ENCODE measurements at regions not wholly inside any gene's neighbourhood (a gene's known extent, or its start where the extent isn't known, plus 50 kb on each side); places are given as distances from the start of the nearest gene placed in this dataset.

- 52% methylated on average over 13 of the region's 13 CpGs for WGBS (ENCODE audit: insufficient coverage, insufficient replicate concordance, low lambda C conversion rate, missing lambda C conversion rate)
- ATAC-seq (peak; percentile 76), FAIRE-seq (no peak), DNase-seq (ENCODE audit: low read depth, low spot score) (no peak)
- Histone ChIP-seq H4K20me1 (ENCODE audit: control insufficient read depth, insufficient read depth) (no peaks in the 10 kb centered on the region), H3K36me3 (ENCODE audit: control insufficient read depth in 2 of 2, insufficient read depth in 2 of 2, low read length in 1 of 2) (no peaks in the 10 kb centered on the region), H3K27ac (ENCODE audit: control insufficient read depth, insufficient read depth) (no peak overlapping the region), H3K9me3 (replicated peaks; ENCODE audit: control insufficient read depth, insufficient read depth, low read length) (no peaks in the 10 kb centered on the region), H2AFZ (ENCODE audit: control insufficient read depth, low read depth, low read length) (no peak overlapping the region), H3K9ac (ENCODE audit: control insufficient read depth, insufficient read depth, low read length) (no peak overlapping the region), H3K79me2 (ENCODE audit: control insufficient read depth, insufficient read depth, low read length) (no peaks in the 10 kb centered on the region), H3K4me2 (ENCODE audit: control insufficient read depth, insufficient read depth) (no peak overlapping the region), H3K4me3 (no peak overlapping the region), H3K4me1 (ENCODE audit: control insufficient read depth, insufficient read depth, low read length) (no peaks in the 10 kb centered on the region), H3K27me3 (replicated peaks in 1 of 2; ENCODE audit: control insufficient read depth in 2 of 2, insufficient read depth in 2 of 2, low read length in 1 of 2) (no peaks in the 10 kb centered on the region)
- SMC1A ChIA-PET (ENCODE audit: uncharacterized antibody, unreplicated experiment): interaction anchor here (1.4 to 2.4 kb wide), 3 partner anchors 15 to 185 kb away, joined by 3 to 17 read pairs (median 6); no protein-coding TSS in a partner anchor
- RAD21 ChIA-PET (ENCODE audit: unreplicated experiment): interaction anchor here (1.6 kb wide), 1 partner anchor 185 kb away, joined by 11 read pairs; no protein-coding TSS in a partner anchor
- no TSS peak for BruUV-seq (replicated peaks)
- POLR2A ChIA-PET: no interaction called here
- intact Hi-C loops (cut with micrococcal nuclease; ENCODE audit: unreplicated experiment): loop anchor here (1.0 kb wide), 1 partner anchor 185 kb away; no protein-coding TSS in a partner anchor
- in situ Hi-C loops (cut with MboI): no loop called here
- CTCF ChIA-PET: interaction anchor here (0.6 to 2.1 kb wide), 7 partner anchors 9 to 509 kb away, joined by 3 to 25 read pairs (median 4); no protein-coding TSS in a partner anchor
- TF ChIP-seq MXI1 (IDR thresholded peaks at IDR 0.05; ENCODE audit: low read depth, low read length) (no peak), PML (IDR thresholded peaks at IDR 0.05; ENCODE audit: low read length) (no peak), SMC3 (IDR thresholded peaks at IDR 0.05; ENCODE audit: borderline replicate concordance, low read length) (peak; percentile 41; the same call in 1 of the 2 replicates), WRNIP1 (IDR thresholded peaks at IDR 0.05; ENCODE audit: borderline replicate concordance, low read depth, low read length) (no peak), TCF7 (IDR thresholded peaks at IDR 0.05; ENCODE audit: borderline replicate concordance) (no peak), CBFB (IDR thresholded peaks at IDR 0.05; ENCODE audit: low read depth) (no peak), CEBPB (IDR thresholded peaks at IDR 0.05; ENCODE audit: borderline replicate concordance in 1 of 2, low read depth in 2 of 2, low read length in 2 of 2) (no peak), NFXL1 (IDR thresholded peaks at IDR 0.05; ENCODE audit: borderline replicate concordance) (no peak), CEBPZ (IDR thresholded peaks at IDR 0.05; ENCODE audit: low read depth, low read length) (no peak), GATAD2B (conservative IDR thresholded peaks at IDR 0.05; ENCODE audit: low read depth) (no peak), CREM (IDR thresholded peaks at IDR 0.05; ENCODE audit: low read depth) (no peak), RELA (IDR thresholded peaks at IDR 0.05; ENCODE audit: borderline replicate concordance, partially characterized antibody) (no peak), RAD21 (IDR thresholded peaks at IDR 0.05; ENCODE audit: insufficient read depth, low read depth, low read length) (peak; percentile 65), CTCF (IDR thresholded peaks at IDR 0.05 in 2 of 3, conservative IDR thresholded peaks at IDR 0.05 in 1 of 3; ENCODE audit: control insufficient read depth in 2 of 3, extremely low read depth in 1 of 3, insufficient read depth in 1 of 3, low read depth in 3 of 3, low read length in 3 of 3) (peak; percentile 45 to 49 (median 46); a peak in 5 of 6 replicates), PAX8 (IDR thresholded peaks at IDR 0.05) (no peak), ATF2 (IDR thresholded peaks at IDR 0.05; ENCODE audit: low read length) (no peak), PAX5 (IDR thresholded peaks at IDR 0.05; ENCODE audit: borderline replicate concordance, low read depth, low read length) (no peak), IRF4 (IDR thresholded peaks at IDR 0.05; ENCODE audit: low read depth, low read length) (no peak)
Observed at GRCh38 chr12:127293507-127294310, 973.3 kb upstream of the TMEM132C start.
